ENCODE measurements at regions not wholly inside any gene's neighbourhood (a gene's known extent, or its start where the extent isn't known, plus 50 kb on each side); places are given as distances from the start of the nearest gene placed in this dataset.

DNA sequence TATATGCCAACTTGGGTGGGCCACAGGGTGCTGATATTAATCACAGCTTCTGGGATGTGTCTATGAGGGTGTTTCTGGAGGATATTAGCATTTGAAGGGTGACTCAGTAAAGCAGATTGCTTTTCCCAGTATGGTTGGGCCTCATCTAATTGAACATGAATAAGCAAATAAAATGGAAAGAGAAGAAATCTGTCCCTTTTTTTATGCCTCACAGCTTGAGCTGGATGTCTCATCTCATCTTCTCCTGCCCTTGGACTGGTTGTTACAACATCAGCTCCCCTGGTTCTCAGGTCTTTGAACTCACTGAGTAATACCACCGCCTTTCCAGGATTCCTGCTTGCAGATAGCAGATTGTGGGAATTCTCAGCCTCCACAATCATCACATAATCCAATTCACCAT is 1149.2 kb downstream of the PCDH18 start:
- DNase-seq = no peak

DNA sequence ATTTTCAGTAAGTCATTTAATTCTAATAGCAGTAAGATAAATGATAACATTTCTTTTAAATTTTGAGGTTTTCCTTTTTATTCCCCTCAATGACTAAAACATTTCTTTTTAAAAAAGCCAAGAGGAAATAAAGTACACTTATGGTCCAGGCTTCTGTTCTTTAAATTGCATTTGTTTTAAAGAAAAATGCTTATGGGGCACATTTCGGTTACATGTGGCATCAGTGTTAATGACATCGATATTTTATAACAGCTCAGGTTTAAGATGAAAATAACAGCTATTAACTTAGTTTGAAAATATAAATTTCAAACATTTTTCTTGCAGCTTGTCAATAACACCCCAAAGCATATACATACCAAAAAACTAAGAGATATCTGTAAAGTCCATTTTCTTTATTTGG is 1161.1 kb downstream of the PCDH18 start:
- DNase-seq = no peak

DNA sequence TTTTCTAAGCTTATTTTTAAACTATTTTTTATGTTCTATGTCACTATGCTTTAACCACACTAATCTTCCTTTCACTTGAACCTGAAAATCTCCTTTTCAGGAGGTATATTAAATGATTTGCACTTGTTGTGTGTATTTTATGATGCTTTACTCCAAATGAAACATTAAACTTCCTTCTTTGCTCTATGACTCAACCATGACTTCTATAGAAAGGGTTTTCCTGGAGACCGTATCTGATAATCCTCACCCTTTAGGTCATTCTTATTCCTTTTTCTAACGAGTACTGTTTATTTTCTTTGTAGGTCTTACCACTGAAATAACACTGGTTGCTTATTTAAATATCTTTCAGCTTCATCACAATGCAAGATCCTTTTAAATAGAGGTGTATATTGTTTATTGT is 1163.2 kb downstream of the PCDH18 start:
- DNase-seq = no peak

DNA sequence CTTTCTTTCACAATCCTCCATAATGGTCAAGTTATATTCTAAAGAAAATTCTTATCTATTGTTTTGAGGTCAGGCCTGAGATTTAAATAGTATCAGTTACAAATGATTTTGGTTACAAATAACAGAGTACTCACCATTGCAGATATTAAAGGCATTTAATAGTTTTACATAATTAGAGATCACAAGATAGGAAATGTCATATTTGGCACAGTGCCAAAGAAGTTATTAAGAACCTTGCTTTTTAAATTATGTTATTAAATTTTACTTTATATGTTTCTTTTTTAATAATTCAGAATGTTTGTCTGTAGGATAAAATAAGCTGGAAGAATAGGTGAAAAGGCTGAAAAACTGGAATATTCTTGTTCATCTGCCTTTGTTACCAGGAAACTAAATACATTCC is 1174.7 kb downstream of the PCDH18 start:
- no peak for DNase-seq

DNA sequence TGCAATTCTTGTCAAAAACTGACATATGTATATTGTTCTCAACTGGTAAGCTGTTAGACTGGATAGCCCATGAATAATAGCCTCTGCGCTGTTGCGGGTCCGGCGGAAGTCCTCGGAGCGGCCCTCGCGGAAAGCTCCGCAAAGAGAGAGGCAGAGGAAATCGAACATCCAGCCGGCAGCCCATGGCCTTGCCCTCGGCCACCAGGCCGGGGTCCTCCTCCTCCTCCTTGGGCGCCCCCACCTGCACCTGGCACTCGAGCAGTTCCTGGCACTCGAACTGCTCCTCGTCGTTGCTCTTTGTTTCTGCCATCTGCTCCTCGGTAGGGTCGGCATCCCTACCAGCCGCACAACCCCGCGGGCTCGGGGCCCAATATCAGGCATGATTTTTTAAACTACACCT is 1176.3 kb downstream of the PCDH18 start:
- DNase-seq = no peak

DNA sequence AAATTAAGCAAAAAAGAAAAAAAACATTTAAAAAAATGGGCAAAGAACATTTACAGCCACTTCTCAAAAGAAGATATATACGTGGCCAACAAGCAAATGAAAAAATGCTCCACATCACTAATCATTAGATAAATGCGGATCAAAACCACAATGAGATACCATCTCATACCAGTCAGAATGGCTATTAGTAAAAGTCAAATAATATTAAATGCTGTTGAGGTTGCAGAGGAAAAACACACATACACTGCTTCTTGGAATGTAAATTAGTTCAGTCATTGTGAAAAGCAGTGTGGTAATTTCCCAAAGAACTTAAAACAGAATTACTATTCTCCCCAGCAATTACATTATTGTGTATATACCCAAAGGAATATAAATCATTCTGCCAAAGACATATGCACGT is 1189.0 kb downstream of the PCDH18 start:
- DNase-seq = no peak

DNA sequence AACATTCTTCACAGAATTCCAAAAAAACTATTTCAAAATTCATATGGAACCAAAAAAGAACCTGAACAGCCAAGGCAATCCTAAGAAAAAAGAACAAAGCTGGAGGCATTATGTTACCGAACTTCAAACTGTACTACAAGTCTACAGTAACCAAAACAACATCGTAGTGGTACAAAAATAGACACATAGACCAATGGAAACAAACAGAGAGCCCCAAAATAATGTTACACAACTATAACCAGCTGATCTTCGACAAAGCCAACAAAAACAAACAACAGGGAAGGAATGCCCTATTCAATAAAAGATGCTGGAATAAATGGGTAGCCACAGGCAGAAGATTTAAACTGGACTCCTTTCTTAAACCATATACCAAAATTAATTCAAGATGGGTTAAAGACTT is 1189.6 kb downstream of the PCDH18 start:
- DNase-seq = no peak

DNA sequence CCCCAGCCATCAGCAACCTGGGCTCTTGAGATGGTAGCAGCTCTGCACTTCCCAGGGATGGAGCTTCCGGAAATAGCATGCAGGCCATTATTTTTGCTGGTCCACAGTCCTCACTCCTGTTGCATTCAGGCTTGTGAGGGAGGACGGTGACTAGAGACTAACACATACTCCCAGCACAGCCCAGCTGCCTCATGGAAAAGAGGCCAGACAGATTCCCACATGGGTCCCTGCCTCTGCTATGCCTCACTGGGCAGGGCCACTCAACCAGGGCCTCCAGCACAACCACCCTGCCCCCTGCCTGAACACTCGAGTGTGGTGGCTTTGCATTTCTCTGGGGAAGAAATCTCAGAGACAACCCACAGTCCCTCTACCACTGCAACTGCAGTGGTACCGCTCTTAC is 1195.1 kb downstream of the PCDH18 start:
- DNase-seq = no peak

DNA sequence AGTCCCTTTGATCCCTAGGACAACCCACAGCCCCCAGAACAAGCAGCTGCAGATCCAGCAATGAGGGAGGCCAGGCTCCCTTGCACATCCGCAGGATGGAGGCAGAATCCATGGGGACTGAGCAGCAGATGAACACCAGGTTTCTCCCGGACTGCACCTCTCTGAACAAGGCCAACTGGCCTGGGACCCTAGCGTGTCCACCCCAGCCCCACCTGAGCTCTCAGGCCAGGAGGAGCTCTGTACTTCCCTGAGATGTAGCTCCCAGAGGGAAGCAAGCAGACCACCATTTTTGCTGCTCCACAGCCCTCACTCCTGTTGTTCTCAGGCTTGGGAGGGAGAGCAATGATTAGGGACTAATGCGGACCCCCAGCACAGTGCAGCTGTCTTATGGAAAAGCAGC is 1195.8 kb downstream of the PCDH18 start:
- no peak for DNase-seq

DNA sequence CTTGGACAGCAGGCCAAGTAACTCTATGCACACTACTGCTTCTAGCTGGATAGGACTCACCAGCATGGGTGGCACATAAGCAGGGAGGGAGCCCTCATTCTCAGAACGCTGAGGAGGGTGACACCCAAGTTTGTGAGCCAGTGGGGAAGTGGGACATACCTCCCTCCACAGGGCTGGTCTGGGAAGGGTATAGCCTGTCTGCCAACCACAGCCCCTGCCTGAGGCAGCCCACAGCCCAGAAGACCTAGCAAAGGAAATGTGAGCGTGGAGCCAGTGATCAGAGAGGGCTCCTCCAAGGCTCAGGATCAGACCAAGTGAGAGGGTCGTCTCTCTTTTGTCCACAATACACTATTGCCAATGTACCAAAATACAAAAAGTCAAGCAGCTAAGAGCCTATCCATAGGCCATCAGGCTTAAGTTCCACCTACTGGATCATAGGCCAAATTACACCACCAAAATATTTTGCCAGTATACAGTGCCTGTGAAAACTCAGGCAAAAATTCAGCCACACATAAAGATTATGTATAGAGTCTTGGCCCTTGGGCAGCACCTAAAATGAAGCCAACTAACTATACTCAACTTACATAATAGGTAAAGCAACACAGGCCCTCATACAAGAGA is 1203.1 kb downstream of the PCDH18 start:
- DNase-seq = no peak

DNA sequence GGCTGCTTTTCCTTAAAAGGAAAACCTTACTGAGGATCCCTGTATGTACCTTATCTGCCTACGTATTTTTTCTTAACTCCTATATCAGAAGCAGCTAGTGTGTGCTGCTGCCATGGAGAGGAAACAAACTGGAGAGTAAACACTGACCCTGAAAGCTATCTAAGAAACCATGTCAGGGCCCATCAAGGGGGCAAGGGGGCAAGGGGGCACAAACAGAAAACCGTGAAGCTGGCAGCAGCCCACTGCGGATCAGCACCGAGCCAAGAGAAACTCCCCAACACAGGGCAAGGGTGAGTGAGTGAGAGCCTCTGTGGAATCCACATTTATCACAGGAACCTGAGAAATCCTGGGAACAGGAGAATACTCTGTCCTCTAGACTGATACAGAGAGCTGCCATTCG is 1204.2 kb downstream of the PCDH18 start:
- DNase-seq = no peak

DNA sequence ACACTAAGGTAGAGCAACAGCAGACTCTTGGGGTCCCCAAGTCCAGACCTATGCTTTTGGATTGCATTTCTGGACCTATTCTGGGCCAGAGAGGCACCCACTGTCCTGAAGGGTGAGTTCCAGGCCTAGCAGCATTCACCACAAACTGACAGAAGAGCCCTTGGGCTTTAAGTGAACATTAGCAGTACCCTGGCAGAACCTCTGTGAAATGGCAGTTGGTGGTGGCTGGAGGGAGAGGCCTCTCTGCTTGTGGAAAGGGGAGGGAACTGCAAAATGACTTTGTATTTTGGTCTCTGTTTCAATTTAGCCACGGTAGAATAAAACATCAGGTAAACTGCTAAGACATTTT is 1211.9 kb downstream of the PCDH18 start:
- DNase-seq = no peak

DNA sequence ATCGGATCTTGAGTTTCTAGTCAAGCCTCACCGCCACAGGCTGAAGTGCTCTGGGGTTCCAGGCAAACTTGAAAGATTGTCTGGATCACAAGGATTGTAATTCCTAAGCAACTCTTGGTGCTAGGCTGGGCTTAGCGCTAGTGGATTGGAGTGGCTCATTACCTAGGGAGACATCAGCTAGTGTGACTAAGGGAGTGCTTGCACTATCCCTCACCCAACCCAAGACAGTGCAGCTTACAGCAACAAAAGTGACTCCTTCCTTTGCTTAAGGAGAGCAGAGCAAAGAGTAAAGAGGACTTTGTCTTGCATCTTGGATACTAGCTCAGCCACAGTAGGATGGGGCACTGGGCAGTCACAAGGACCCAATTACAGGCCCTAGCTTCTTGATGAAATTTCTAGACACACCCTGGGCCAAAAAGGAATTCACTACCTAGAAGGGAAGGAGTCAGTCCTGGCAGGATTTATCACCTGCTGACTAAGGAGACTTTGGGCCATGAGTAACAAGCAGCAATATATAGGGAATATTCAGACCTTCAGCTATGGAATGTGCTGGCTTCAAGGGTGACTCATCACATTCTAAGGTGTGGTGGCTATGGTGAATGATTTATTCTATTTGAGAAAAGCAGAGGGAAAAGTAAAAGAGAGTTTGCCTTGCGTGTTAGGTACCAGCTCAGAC is 1212.4 kb downstream of the PCDH18 start:
- no peak for DNase-seq

DNA sequence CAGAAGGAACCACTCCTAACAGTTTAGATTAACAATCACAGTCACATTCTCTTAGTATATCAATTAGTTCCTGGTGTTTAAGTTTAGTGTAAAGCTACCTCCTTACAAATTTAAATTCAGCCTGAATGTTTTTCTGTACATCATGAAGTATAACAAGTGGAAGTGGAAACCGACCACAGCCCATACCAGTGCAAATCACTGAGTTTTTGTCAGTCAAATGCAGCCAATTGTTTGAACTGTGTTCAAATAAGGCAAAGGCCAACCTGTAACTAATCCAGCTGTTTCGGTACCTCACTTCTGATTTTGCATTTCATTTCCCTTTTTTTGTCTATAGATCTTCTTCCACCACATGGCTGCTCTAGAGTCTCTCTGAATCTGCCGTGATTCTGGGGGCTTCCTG is 1215.3 kb downstream of the PCDH18 start:
- DNase-seq = no peak

DNA sequence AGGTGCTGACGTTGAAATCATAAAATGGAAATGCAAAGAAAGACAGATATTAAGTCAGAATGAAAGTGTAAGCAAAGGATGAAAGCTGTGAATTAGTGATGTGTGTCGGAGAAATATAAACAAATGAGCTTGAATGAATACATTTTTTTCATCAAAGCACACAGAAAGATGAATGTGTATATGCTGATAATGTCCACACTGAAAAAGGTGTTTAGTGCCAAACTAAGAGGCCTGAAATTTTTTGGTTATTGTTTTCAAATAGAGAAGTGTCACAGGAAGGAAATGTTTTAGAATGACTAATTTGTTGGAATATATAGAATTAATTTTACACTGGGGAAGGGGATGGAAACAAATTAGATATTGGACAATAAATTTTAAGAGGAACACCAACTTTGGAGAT is 1217.6 kb downstream of the PCDH18 start:
- no peak for DNase-seq

DNA sequence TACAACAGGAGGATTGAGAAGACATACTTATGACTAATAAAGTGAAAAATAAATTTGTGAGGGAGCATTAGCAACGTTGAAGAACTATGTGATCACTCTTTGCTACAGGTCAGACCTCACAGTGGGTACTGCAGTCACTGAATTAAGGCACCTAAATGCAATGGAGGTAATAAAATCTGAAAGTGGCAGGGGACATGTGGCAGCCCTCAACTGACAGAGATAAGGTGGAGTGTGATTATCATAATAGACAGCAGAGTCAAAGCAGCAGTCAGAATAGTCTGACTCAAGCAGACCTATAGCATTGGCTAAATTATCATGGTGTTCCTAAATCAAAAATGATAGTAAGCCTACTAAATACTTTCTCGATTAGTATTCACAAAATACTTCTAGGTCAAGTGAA is 1220.5 kb downstream of the PCDH18 start:
- DNase-seq = no peak

DNA sequence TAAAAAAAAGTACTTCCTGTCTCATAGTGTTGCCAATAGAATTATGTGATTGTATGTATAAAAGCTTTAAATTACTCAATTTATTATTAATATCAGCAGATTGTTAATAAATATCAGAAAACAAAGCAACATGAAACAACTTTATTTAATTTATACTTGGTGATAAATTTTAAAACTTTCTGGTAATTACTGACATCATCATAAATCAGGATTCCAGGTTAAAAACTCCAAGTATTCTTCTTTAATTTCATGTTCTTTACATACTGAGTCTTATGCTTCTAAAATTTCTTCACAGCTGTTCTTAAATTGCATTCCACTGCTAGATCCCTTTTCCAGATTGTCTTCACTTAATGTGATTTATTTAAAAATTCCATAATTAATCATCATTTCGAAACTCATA is 1224.5 kb downstream of the PCDH18 start:
- DNase-seq = no peak

DNA sequence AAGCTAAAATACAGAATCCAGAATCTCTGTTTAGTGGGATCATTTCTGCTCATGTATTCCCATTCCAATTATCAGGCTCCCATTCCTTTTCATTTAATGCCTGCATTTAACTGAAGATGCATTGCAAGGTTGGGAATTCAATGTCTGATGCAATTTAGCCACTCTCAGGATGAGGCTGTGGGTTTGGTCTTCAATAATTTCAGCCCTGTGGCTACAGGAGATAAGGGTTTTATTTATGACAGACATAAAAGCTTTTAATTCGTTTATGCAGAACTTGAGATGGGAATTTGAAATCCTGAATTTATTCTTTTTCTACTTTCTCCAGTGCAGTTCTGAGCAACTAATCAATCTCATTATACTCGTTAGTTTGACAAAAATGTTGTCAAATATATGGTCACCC is 1225.9 kb downstream of the PCDH18 start:
- DNase-seq = no peak

DNA sequence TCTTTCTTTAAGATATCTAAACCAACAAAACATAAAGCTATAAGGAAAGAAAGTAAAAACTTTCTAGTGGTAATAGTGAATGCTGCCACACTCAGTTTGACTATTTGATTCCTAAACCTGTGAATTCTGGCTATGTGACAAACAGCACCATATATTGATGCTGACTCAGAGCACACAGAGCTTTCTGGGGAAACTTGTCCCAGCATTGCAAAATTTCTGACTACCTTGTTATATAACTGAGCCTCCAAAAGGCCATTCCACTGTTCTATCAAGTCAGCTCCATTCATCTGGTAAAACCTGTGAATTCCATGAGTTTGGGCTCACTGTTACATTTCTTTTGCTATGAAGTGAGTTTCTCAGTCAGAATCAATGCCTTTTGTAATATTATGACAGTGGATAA is 1229.7 kb downstream of the PCDH18 start:
- no peak for DNase-seq

DNA sequence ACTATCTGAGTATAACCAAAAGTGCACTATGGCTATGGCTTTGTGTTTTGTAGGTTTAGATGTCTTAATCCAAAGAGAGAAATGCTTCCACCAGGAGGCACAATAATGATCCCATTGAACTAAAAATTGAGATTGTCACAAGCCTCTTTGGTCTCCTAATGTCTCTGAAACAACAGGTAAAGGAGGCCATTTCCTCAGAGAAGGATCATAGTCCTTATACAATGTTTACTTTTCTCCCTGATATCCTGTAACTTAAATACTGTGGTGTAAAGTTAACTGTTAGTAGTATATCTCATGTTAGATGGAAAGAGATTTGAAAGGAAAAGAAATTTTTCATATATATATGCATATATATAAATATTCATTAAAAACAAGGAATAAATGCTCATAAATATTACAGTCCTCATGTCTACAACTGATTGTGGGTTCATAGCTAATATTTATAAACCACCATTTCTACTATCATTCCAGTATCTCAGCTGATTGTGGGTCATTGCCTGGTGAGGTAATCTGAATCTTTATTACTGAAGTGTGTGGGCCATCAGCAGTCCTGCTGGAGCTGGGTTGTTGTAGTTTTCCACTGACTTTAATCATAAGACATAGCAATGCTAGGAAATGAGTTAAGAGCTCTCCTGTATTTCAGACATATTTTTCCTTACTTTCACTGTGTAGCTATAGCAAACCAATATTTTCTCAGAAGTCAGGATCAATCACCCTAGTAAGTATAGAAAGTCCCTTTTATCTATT is 1230.4 kb downstream of the PCDH18 start:
- DNase-seq = no peak

DNA sequence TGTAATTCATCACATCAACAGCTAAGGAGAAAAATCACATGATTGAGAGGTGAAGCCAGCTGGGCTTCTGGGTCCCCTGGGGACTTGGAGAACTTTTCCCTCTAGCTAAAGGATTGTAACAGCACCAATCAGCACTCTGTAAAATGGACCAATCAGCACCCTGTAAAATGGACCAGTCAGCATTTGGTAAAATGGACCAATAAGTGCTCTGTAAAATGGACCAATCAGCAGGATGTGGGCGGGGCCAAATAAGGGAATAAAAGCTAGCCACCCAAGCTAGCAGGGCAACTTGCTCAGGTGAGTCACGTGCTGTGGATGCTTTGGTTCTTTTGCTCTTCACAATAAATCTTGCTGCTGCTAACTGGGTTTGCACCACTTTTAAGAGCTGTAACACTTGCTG is 1248.3 kb downstream of the PCDH18 start:
- no peak for DNase-seq

DNA sequence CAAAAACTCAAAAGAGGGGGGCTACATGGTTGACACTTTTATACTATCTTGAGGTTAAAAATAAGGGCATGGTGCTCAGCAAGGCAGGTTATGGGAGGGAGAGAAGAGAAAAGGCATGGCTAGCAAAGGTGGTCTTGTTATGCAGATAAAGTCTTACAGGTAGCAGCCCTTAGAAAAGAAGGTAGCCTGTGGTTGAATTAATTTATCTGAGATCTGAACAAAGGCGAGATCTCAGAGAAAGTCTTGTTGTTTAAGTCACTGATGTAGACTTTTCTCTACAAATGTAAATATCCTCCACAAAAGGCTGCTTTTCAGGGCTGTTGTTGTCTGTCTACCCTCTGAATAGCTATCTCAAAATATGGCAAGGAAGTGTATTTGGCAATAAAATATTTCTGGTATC is 1250.4 kb downstream of the PCDH18 start:
- DNase-seq = no peak

DNA sequence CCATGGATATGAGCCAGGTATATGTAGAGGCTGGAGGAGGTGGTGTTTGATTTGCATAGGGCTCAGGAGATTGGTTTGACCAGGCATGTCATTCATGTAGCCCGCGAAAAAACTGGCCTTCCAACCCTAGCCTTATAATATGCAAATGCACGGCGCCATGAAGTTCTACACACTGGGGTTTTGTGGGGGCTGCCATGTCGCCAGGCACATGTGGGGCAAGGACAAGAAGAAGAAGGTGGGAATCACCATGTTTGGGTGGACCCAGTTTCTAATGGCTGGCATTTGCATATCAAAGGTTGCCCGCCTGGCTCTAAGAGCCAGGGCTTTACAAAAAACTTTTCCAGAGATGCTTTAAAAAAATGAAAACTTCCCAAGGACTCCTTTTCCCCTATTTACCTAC is 1251.0 kb downstream of the PCDH18 start:
- DNase-seq = no peak

DNA sequence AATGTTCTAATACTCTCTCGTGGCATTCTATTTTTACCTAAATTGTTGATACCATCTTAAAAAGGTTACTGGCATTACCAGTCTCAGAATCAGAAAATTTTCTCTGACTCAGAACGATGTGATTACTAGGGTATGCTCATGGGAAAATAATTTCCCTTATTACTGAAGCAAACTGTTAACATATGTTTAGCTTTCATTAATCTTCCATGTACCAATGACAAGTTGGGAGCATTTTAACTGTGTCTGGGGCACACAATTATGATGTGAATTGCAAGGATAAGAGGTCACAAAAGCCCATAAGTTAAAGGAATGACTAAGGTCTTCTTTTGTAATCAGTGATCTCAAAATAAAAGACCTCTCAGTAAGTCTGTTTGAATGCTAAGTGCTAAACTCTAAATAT is 1254.6 kb downstream of the PCDH18 start:
- no peak for DNase-seq

Measured in occipital lobe (tissue), 1 donor.